ENCODE measurements at regions not wholly inside any gene's neighbourhood (a gene's known extent, or its start where the extent isn't known, plus 50 kb on each side); places are given as distances from the start of the nearest gene placed in this dataset.
A peak's percentile ranks its signal among the peaks of the same experiment; 100 is the strongest.

DNA sequence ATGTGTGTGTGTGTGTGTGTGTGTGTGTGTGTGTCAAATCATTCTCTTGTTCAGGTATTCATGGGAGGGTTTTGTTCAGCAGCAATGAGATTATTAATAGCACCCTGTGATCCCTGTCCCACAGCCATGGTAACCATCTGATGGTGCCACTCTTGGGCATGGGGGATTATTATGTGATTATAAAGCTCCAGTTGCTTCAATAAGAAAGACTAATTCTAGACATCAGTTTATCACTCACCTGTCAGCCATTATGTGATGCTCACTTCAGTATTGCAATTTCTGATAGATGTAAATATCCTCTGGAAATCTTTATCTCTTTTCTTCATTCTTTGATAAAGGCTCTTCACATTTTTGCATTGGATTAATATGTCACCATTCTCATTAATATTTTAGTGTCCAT, 145.9 kb upstream of the POU1F1 start:
- no peak for DNase-seq (ENCODE audit: low read depth, low spot score)
- TF ChIP-seq, protein P1, sequence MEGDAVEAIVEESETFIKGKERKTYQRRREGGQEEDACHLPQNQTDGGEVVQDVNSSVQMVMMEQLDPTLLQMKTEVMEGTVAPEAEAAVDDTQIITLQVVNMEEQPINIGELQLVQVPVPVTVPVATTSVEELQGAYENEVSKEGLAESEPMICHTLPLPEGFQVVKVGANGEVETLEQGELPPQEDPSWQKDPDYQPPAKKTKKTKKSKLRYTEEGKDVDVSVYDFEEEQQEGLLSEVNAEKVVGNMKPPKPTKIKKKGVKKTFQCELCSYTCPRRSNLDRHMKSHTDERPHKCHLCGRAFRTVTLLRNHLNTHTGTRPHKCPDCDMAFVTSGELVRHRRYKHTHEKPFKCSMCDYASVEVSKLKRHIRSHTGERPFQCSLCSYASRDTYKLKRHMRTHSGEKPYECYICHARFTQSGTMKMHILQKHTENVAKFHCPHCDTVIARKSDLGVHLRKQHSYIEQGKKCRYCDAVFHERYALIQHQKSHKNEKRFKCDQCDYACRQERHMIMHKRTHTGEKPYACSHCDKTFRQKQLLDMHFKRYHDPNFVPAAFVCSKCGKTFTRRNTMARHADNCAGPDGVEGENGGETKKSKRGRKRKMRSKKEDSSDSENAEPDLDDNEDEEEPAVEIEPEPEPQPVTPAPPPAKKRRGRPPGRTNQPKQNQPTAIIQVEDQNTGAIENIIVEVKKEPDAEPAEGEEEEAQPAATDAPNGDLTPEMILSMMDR (IDR thresholded peaks at IDR 0.05; ENCODE audit: low read depth, low read length): no peak
- H3K4me3 ChIP-seq (ENCODE audit: low read depth, low read length): no peak overlapping the region
- in situ Hi-C loops (cut with HindIII; ENCODE audit: low sequenced_read_pairs): no loop called here

DNA sequence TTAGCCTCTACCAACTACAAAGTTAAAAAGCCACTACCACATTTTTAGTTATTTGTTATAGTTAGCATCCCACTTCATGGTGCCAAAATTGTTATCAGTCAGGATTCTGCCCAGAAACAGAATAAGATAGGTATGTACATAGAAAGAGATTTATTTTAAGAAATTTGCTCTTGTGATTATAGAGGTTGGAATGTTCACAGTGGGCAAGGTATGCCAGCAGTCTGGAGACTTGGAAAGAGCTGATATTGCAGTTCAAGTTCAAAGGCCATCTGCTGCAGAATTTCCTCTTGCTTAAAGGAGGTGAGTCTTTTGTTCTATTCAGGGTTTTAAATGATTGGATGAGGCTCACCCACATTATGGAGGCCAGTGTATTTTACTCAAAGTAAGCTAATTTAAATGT, 143.8 kb upstream of the POU1F1 start:
- TF ChIP-seq, protein P1 (IDR thresholded peaks at IDR 0.05; ENCODE audit: low read depth, low read length): no peak
- in situ Hi-C loops (cut with HindIII; ENCODE audit: low sequenced_read_pairs): no loop called here
- no peak for DNase-seq (ENCODE audit: low read depth, low spot score)
- no peak overlapping the region for H3K4me3 ChIP-seq (ENCODE audit: low read depth, low read length)

DNA sequence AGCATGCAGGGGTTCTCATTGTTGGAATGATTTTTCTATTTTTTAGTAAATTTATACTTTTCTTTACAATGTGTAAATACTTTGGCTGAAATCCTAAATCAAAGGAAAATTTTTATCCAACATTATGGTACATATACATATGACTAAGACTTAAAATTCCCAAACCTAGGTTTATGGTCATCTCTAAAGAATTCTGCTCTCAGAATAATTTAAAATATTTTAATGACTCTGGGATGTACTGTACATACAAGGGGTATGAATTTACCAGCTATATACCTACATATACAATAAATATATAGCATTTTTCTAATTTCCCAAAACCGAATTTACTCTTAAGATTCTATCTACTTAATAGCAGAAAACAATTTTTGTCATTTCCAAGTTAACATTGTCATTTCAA, 137.9 kb upstream of the POU1F1 start:
- H3K4me3 ChIP-seq (ENCODE audit: low read depth, low read length): no peak overlapping the region
- DNase-seq (ENCODE audit: low read depth, low spot score): no peak
- in situ Hi-C loops (cut with HindIII; ENCODE audit: low sequenced_read_pairs): no loop called here
- TF ChIP-seq, protein P1 (IDR thresholded peaks at IDR 0.05; ENCODE audit: low read depth, low read length): no peak

DNA sequence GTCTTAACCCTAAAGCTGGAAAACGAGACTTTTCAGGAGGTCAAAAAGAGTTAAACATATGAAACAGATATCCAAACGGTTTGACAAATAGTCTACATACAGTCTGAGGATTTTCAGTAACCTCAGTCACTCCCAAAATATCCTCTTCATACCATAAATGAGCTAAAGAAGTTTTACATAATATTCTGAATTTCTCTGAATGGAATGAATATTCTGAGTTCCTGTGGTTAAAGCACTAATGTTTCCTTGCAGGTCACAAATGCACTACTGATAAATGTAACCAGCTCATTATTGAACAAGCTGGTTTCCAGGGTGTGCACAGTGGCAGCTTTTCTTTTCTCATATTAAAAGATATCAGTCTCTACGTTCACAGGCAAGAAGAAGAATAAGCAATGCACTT, 137.4 kb upstream of the POU1F1 start:
- DNase-seq (ENCODE audit: low read depth, low spot score): peak; percentile 36
- no peak overlapping the region for H3K4me3 ChIP-seq (ENCODE audit: low read depth, low read length)
- TF ChIP-seq, protein P1 (IDR thresholded peaks at IDR 0.05; ENCODE audit: low read depth, low read length): no peak
- in situ Hi-C loops (cut with HindIII; ENCODE audit: low sequenced_read_pairs): no loop called here

DNA sequence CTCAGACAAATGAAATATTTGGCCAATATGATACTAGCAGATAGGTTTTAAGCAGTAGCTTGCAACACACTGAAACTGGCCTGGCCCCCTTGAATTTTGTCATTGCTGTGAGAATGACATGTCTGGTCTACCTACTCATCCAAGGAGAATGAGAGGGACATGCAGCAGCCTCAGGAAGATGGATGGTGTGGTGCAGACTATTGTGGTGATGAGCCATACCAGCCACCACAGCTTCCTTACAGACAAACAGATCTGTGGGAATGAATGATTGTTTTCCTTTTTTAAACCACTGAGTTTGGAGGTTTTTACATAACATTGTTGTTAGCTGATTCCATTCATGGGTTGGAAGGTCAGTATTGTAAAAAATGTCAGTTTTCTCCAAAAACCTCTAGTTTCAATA, 133.7 kb upstream of the POU1F1 start:
- peak; percentile 65 for DNase-seq (ENCODE audit: low read depth, low spot score)
- in situ Hi-C loops (cut with HindIII; ENCODE audit: low sequenced_read_pairs): no loop called here
- TF ChIP-seq, protein P1 (IDR thresholded peaks at IDR 0.05; ENCODE audit: low read depth, low read length): no peak
- no peak overlapping the region for H3K4me3 ChIP-seq (ENCODE audit: low read depth, low read length)

DNA sequence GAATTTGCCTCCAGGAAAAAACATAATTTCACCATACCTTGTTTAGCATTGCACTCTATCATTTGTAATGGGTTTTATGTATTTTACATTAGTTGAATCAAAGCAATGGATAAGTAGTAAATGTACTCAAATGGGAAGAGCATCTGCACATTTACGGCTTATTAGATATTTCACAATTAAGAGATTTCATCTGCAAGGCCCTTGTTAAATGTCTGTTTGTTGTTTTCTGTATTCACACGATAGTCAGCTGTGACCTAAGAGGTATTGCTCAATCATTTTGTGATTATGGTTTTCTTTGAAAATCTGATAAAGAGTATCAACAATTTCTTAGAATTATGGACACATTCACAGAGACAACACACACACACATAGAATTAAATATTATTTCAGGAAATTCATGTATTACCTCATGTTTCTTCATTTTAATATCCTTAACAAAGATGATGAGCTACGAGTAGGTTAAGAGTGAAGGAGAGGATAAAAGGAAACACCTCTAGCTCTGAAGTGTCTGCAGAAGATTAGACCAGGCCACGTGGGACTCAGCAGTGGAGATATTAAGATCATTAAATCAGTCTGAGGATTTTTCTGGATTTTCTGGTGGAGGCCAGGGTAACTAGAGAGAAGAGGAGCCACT, 121.9 kb upstream of the POU1F1 start:
- no peak for DNase-seq (ENCODE audit: low read depth, low spot score)
- in situ Hi-C loops (cut with HindIII; ENCODE audit: low sequenced_read_pairs): no loop called here
- H3K4me3 ChIP-seq (ENCODE audit: low read depth, low read length): no peak overlapping the region
- TF ChIP-seq, protein P1 (IDR thresholded peaks at IDR 0.05; ENCODE audit: low read depth, low read length): no peak

Measured in astrocyte of the spinal cord (primary cell).